NAMALWA (cell line): ENCODE measurements at regions not wholly inside any gene's neighbourhood (a gene's known extent, or its start where the extent isn't known, plus 50 kb on each side); places are given as distances from the start of the nearest gene placed in this dataset.

Source experiments
- DNase-seq: peaks from one replicate; pipeline ENCODE4 v3.0.0-alpha.2; 2015; ENCODE audit warnings: low spot score

DNA sequence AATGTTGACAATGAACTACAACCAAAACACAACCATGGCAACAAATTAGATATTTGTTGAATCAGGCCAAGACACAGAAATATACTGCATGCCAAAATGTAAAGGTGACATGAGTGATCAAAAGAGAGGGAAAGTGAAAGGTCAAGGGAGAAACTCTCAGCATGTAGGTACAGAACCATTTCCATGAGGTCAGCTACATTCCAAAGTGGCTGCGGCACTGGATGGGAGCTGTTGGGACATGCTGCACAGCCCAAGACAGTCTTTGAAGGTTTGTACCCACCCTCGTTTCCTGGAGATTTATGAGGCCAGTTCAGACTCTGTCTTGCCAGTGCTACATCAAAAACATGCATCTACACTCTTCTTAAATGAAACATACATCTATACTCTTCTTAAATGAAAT is 579.9 kb downstream of the BMP2 start:
- no peak for DNase-seq

DNA sequence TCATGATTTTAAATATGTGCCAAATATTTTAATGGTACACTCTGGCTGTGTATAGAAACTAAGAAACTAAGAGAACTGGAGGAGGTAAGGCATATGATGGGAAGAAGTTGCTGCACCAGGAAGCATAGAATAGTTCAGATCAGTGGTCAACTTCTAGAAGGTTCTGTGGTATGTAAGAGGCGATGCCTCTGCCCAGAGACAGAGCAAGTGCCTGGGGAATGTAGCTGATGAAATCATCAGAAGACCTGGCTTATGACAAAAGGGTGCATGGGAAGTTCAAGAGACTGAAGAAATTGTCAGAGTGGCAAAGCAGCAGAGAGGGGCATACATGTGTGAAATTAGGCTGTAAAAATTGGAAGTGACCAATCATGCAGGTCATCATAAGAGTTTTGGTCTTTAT is 580.8 kb downstream of the BMP2 start:
- DNase-seq: no peak

DNA sequence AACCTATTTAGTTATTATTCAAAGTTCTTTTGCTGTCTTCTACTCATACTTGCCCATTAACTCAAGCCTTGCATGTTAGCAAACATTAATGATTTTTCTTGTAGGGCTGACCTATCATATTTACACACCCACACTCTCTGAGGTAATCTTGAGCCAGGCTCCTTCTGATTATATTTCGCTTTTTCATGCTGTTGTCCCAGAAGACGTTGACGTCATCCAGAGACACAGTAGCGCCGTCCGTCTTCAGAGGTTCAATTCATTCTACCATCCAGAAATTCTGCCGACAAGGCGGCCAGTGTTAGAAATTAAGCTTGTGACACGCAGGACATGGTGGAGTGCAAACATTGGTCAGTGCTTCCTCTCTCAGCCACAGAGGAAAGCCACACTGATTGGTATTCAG is 584.7 kb downstream of the BMP2 start:
- no peak for DNase-seq

DNA sequence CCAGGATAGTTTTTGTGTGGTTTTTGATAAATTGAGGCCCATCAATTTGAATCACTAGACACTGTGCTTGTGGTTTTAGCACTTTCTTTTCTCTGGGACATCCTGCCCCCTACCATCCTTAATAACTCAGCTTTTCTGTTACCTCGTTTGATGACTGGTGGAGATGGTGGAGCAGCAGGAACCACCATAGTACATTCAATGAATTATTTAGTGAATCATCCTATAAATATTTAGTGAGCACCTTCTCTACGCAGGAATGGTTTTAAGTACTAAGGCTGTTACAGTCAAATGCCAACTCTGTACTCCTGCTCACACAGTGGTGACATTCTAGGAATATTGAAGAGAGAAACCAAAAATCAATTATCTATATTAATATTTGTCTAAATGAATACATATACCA is 585.2 kb downstream of the HAO1 start:
- DNase-seq: no peak

- DNase-seq: no peak
Observed at GRCh38 chr20:7358670-7359069, 581.6 kb downstream of the HAO1 start.

DNA sequence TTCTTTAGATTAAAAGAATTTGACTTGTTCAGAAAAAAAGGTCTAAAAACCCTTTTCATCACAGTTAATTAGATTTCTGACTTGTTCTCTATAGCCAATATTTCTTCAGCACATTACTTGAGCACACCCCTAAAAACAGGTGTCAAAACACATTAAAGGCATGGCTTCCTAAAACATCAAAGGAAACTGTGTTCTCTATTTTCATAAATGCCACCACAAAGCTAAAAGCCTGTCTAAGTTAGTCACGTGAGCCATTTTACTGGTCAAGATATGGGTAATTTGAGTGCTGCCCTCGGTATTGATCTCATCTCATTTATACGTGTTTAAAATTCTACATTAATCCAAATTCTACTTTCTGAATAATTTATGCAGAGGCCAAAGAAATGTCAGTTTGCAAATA is 580.5 kb downstream of the HAO1 start:
- DNase-seq: no peak

- DNase-seq: no peak
Observed at GRCh38 chr20:7361321-7361720, 578.9 kb downstream of the HAO1 start.

GRCh38 chr20:7361931-7362330 is 578.3 kb downstream of the HAO1 start:
- DNase-seq: no peak

- DNase-seq: no peak
Observed at GRCh38 chr20:7362601-7363000, 577.7 kb downstream of the HAO1 start.

- no peak for DNase-seq
Observed at GRCh38 chr20:7366189-7366588, 574.1 kb downstream of the HAO1 start.

DNA sequence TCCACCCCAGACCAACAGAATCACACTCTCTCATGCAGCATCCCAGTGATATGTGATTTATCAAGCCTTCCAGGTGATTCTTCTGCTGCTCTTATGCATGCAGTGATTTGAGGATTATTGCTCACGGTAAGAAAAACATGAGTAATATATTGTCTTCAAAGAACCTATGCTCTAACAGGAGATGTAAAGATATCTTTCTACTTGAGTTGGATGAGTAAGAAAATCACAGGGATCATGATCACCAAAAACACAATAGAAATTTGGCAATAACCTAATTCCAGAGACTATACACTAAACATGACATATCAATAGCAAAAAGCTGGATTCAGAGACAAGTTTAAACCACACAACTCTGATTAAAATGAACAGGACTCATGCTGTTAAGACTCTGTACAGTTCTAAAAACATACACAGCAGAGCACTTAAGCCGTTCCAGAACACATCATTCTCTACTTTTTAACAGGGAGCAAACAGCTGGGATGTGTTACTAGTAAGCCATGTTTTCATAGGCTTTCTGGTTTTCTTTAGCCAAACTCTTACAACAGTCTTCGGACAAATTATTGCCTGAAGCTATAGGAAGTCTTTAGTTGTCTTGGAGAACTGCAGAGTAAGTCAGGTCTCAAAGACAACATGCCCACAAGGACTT is 568.6 kb downstream of the HAO1 start:
- no peak for DNase-seq

- peak; percentile 75 for DNase-seq
Observed at GRCh38 chr20:7375905-7376304, 564.4 kb downstream of the HAO1 start.

GRCh38 chr20:7378864-7379605 is 561.2 kb downstream of the HAO1 start:
- no peak for DNase-seq

- DNase-seq: no peak
Observed at GRCh38 chr20:7379621-7380220, 560.5 kb downstream of the HAO1 start.

GRCh38 chr20:7383216-7383615 is 557.0 kb downstream of the HAO1 start:
- DNase-seq: no peak

- DNase-seq: no peak
Observed at GRCh38 chr20:7387638-7388193, 552.5 kb downstream of the HAO1 start.

- no peak for DNase-seq
Observed at GRCh38 chr20:7389216-7389615, 551.0 kb downstream of the HAO1 start.

DNA sequence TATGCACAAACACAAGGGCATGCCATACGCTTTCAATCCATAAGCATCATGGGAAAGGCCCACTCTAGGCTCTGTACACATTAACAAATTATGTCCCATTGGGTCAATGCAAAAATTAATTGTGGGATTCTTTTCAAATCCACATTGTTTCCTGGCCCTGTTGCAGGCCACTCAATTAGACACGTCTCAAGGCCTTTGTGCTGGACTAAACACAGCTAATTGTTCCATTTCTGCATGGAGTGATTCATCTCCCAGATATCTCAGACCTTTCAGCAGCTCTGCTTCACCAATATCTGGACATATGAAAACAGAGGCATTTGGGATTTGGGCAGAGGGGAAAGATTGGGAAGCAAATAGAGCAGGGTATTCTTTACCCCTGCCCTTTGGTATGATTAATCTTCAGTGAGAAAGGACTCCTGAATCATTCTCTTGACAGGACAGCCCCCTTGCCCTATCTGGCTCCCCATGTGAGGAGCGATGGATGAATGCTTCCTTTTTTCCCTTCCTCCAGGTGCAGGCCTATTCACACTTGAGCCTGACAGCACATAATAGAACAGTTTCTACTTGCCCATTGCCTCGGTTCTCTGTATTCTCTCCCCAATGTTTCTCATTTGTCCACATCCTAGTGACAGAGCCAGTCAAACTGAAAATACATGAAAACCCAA is 547.6 kb downstream of the HAO1 start:
- no peak for DNase-seq

- DNase-seq: no peak
Observed at GRCh38 chr20:7399114-7399513, 541.1 kb downstream of the HAO1 start.

DNA sequence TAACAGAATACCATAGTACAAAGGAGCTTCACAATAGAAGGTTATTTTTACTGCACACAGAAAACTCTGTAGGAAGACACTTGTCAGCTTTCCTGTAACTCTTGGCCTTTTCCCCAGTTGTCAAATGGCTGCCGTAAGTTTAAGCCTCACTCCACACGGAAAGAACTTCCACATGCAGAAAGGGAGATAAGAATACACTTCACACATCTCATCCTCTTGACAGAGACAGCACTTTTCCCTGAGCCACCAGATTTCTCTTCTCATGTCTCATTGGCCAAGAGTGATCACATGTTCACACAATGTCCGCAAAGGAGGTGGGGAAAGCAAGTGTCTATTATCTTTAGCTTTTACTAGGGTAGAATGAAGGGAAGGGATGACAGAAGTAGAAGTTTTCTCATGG is 540.7 kb downstream of the HAO1 start:
- DNase-seq: no peak

GRCh38 chr20:7406671-7407070 is 533.6 kb downstream of the HAO1 start:
- DNase-seq: no peak

DNA sequence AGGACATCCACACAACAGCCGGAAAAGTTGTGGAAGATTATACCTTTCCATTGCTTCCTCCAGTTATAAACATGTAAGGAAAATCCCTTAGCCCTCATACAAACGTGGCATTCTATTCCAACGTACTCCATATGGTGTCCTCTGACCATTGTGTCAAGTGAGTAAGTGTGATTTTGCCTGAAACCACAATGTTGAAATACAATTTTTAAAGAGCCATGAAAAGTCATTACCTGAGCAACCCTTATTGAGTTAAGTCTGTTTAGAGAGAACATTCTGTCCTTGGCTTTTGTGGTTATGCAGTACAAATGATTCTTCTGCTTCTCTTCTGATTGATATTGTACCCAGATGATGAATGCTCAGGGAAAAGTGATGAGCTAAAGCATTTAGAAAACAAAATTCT is 530.1 kb downstream of the HAO1 start:
- DNase-seq: no peak

DNA sequence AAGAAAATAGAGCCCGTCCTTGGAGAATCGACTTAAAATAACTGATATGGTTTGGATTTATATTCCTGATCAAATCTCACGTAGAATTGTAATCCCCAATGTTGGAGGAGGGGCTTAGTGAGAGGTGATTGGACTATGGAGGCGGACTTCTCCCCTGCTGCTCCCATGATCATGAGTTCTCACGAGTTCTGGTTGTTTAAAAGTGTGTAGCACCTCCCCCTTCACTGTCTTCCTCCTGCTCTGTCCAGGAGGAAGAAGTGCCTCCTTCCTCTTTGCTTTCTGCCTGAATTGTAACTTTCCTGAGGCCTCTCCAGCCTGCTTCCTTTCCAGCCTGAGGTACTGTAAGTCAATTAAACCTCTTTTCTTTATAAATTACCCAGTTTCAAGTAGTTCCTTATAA is 529.2 kb downstream of the HAO1 start:
- DNase-seq: peak; percentile 44
